HG03159 (cell line): ENCODE measurements at regions not wholly inside any gene's neighbourhood (a gene's known extent, or its start where the extent isn't known, plus 50 kb on each side); places are given as distances from the start of the nearest gene placed in this dataset.
A peak's percentile ranks its signal among the peaks of the same experiment; 100 is the strongest.
"Not testable (repeated sequence)": the region's sequence is repeated elsewhere in the genome, so short reads cannot be mapped to it uniquely, and the experiment has no call there.

Experiments used
- ATAC-seq: cut with Tn5 transposase; IDR thresholded peaks from one replicate; pipeline ENCODE4 v1.9.1; 2021; ENCODE audit warnings: mild to moderate bottlenecking, moderate library complexity; ENCODE audit not compliant: unreplicated experiment

GRCh38 chr13:79836121-79836520 is 355.2 kb downstream of the NDFIP2 start:
- not testable (repeated sequence) for ATAC-seq

- no peak for ATAC-seq
These were observed 353.9 kb downstream of the NDFIP2 start for GRCh38 chr13:79834876-79835275.

- no peak for ATAC-seq
These were observed 353.0 kb downstream of the NDFIP2 start for GRCh38 chr13:79833991-79834390.

DNA sequence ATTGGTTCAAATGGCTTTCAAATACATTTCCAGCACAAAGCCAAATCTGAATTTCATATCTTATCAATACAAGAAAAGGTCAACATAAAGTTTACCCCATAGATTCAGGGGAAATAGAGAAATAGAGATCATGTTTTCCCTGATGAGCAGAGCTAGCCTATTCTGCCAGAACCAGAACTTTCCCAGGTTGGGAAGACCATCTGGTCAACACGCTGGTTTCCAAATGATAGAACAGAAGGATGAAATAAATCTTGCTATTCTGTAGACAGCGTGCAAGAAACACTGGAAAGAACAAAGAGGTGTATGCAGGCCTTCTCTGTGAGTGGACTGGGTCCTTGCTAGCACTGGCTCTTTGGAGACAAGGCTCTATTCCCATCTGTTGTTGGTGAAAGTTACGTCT is 350.6 kb downstream of the NDFIP2 start:
- ATAC-seq: no peak

DNA sequence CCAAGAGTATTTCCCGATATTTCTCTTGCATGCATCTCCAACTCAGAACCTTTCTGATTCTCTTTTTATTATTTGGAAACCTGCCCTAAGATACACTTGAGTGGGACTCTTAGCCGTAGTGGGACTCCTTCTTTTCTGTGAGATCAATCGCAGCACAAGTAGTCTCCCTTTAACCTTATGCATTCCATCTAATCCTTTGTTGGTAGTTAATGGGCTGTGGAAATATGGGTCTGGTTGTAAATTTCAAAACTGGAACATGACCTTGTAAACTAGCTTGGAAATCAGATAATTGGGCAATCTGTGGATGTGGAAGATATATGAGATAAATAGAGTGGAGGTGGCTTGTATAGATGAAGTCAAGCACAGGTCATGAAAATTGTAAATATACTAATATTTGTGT is 350.0 kb downstream of the NDFIP2 start:
- ATAC-seq: no peak

- no peak for ATAC-seq
These were observed 349.5 kb downstream of the NDFIP2 start for GRCh38 chr13:79830426-79830825.

- no peak for ATAC-seq
These were observed 348.9 kb downstream of the NDFIP2 start for GRCh38 chr13:79829880-79830279.

GRCh38 chr13:79825959-79826358 is 345.0 kb downstream of the NDFIP2 start:
- no peak for ATAC-seq

DNA sequence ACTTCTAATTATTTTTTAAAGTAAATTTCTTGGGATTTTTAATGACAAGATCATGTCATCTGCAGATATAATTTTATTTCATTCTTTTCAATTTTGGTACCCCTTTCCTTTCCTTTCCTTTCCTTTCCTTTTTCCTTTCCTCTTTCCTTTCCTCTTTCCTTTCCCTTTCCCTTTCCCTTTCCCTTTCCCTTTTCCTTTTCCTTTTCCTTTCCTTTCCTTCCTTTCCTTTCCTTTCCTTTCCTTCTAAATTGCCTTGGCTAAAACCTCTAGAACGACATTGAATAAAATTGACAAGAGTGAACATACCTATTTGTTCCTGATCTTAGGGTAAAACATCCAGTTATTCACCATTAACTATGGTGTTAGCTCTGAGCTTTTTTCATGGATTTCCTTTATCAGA is 334.1 kb downstream of the NDFIP2 start:
- no peak for ATAC-seq

DNA sequence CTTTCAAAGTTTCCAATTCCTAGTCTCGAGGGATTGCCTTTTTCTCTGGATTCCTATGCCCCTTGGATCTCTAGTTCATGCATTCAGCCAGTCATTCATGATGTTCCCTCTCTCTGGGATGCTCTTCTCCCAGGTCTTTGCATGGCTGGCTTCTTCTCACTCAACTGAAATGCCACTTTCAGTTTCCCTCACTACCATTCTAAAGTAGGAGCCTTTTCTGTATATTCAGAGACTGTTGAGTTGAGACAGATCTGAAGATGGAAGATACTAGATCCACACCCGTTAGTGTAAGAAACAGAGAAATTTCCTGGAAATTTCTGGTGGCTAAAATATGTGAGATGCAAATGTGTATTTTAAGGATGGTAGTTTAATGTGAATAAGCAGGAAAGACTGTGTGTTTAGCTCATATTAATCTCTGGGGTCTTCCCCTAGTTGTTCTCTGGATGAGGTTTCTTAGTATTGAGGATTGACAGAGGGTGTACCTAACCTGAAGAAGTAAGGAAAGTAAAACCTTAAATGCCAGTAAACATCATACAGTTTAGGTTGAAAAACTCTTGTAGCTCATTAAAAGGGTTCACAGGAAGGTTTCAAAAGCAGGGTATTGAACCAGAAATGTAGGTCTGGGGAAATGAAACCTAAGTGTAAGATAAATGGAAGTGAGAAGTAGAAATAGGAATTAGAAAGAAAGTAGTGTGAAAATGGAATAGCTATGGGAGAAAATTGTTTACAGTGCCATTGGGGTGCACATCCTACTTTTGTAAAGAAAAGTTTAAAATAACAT is 331.3 kb downstream of the NDFIP2 start:
- ATAC-seq: peak; percentile 76

DNA sequence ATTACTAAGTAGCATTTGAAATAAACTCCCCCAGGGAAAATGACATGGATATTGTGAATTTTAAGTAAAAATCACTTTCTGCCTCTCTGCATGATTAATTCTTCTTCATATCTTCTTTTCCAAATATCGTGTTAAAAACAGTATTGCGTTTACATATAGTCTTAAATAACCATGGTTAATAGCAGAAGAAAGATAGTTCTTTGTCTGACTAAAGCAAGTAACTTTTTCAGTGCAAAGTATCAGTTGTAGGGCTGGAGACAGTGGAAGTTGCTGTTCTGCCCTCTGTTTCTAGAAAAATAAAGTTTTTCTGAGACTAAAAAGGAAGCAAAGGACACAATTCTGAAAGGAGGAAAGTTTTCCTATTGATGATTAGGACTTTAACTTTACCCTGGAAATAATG is 330.2 kb downstream of the NDFIP2 start:
- no peak for ATAC-seq

DNA sequence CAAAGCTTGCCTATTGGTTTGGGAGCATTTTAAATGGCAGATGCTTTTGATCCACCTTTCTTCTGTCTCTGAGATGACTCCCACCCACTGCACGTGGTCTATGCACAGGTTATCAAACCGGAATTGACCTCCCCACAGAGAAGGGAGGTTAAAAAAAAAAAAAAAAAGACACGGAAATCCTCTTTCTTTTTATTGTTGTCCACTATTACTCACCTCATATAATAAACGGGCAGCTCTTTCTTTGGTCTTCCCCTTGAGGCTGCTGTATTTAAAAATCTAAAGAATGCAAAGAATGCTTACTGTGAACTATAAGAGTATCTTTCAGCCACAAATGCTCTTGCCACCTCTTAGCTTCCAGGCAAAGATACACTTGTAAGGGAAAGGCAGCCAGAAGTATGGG is 329.7 kb downstream of the NDFIP2 start:
- ATAC-seq: no peak

GRCh38 chr13:79810018-79810417 is 329.1 kb downstream of the NDFIP2 start:
- no peak for ATAC-seq

DNA sequence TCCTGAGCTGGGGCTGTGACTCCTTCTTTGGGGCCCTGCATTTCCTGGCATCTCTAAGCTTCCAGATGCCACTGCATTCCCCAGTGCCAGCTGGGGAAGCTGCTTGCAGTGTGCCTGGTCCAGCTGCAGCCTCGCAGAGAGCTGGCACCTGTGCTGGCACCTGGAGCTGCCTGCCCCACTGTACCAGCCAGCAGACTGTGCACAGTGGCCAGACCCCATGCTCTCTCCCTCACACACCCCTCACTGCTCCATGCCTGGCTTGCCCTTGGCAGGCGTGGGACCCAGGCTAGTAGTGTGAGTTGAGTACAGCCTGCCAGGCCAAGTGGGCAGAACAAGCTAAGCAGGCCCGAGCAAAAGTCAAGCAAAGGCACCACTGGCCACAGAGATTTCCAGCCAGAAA is 327.5 kb downstream of the NDFIP2 start:
- ATAC-seq: no peak

GRCh38 chr13:79807554-79807953 is 326.6 kb downstream of the NDFIP2 start:
- ATAC-seq: no peak

GRCh38 chr13:79806821-79807220 is 325.9 kb downstream of the NDFIP2 start:
- no peak for ATAC-seq

GRCh38 chr13:79805317-79805716 is 324.4 kb downstream of the NDFIP2 start:
- ATAC-seq: no peak

GRCh38 chr13:79803989-79804388 is 323.0 kb downstream of the NDFIP2 start:
- ATAC-seq: no peak

DNA sequence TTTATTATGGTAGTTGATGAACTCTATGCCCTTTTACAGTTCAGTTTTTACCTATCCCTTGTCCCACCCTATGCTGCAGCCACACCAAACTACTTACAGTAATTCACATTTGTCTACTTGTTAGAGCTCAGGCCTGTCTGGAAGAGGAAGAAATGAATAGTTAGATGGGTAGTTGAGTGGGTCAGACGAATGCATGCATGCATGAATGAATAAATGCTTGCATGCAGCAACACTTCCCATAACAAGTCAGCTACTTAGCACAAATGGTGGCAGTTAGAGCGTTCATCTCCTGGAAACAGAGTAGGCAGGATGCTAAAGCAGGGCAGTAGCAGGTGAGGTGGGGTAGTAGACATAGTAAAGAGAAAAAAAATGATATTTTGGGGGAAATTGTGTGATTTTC is 322.3 kb downstream of the NDFIP2 start:
- ATAC-seq: no peak

GRCh38 chr13:79802389-79803085 is 321.6 kb downstream of the NDFIP2 start:
- no peak for ATAC-seq

DNA sequence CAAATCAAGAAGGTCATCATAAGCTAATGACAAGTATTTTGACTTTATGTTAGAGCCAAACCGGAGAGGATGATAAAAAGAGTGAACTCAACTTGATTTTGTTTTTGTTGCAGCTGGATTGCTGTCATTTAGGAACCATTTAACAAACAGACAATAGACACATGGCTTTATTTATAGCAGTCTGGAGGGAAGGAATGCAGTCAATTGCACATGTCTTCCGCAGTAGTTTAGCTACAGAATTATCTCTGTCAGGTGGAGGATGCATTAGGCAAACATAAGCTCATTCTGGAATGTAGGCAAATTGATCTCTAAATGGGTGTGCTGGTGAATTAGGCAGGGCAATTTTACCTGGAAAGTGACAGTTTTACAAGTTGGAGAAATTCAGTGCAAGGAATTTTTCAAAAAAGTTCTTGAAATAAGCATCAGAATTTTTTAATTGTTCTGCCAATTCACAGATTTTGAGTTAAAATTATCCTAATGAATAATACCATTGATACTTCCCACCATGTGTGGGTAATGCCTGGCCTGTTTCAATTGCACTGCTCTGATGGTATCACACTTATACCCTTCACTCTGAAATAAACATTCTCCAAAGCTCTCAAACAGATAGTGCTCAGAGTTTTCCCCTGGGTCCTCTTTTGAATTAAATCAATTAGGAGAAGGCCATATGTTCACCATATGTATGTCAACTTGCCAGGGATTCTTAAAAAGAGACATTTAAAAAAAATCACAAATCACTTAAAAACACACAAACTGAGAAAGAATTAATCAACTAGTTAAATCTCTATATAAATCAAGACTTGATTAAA is 318.3 kb downstream of the NDFIP2 start:
- ATAC-seq: no peak

DNA sequence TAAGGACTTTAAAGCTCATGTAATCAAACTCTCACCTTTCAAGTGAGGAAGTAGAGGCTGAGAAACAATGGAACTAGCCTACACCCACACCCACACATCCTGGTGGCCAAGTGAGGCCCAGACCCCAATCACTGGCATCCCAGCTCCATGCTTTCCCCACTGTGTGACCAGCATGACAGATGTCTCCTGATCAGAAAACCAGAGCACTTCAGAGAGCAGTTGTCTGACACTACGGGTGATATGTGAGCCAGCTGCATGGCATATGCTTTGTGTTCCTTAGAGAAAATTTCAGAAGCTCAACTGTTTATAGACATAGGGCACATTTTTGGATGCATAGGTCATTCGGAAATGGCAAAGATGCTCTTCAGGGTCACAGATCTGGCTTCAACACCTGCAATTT is 315.2 kb downstream of the NDFIP2 start:
- no peak for ATAC-seq
